Midbrain (tissue), 1 donor: ENCODE measurements at regions not wholly inside any gene's neighbourhood (a gene's known extent, or its start where the extent isn't known, plus 50 kb on each side); places are given as distances from the start of the nearest gene placed in this dataset.
"Not testable (repeated sequence)": the region's sequence is repeated elsewhere in the genome, so short reads cannot be mapped to it uniquely, and the experiment has no call there.

Experiments used
- DNase-seq: peaks from one replicate; lab custom pipeline; 2025; lab: John Stamatoyannopoulos, UW

GRCh38 chr2:226160617-226161016 is 639.0 kb downstream of the IRS1 start:
- DNase-seq, result not testable (repeated sequence)

- DNase-seq, result no peak
Measured at GRCh38 chr2:226159875-226160479, 639.6 kb downstream of the IRS1 start.

- DNase-seq, result no peak
Measured at GRCh38 chr2:226158940-226159339, 640.7 kb downstream of the IRS1 start.

- no peak for DNase-seq
Measured at GRCh38 chr2:226158229-226158628, 641.4 kb downstream of the IRS1 start.

GRCh38 chr2:226155093-226155875 is 644.3 kb downstream of the IRS1 start:
- no peak for DNase-seq

GRCh38 chr2:226154610-226155009 is 645.0 kb downstream of the IRS1 start:
- no peak for DNase-seq

- no peak for DNase-seq
Measured at GRCh38 chr2:226153553-226153952, 646.1 kb downstream of the IRS1 start.

- no peak for DNase-seq
Measured at GRCh38 chr2:226151157-226151556, 648.5 kb downstream of the IRS1 start.

- no peak for DNase-seq
Measured at GRCh38 chr2:226143091-226143490, 656.5 kb downstream of the IRS1 start.

- no peak for DNase-seq
Measured at GRCh38 chr2:226142463-226142862, 657.2 kb downstream of the IRS1 start.

GRCh38 chr2:226140594-226140993 is 659.0 kb downstream of the IRS1 start:
- no peak for DNase-seq

- DNase-seq, result no peak
Measured at GRCh38 chr2:226139759-226140158, 659.9 kb downstream of the IRS1 start.

GRCh38 chr2:226137201-226137811 is 662.3 kb downstream of the IRS1 start:
- DNase-seq, result no peak

- DNase-seq, result no peak
Measured at GRCh38 chr2:226136739-226137138, 662.9 kb downstream of the IRS1 start.

GRCh38 chr2:226135861-226136548 is 663.6 kb downstream of the IRS1 start:
- no peak for DNase-seq

- no peak for DNase-seq
Measured at GRCh38 chr2:226132323-226133215, 667.1 kb downstream of the IRS1 start.

GRCh38 chr2:226131299-226131784 is 668.3 kb downstream of the IRS1 start:
- DNase-seq, result no peak

GRCh38 chr2:226130192-226130591 is 669.4 kb downstream of the IRS1 start:
- no peak for DNase-seq

GRCh38 chr2:226127682-226128081 is 671.9 kb downstream of the IRS1 start:
- no peak for DNase-seq

GRCh38 chr2:226126104-226126503 is 673.5 kb downstream of the IRS1 start:
- no peak for DNase-seq

GRCh38 chr2:226125176-226125883 is 674.3 kb downstream of the IRS1 start:
- no peak for DNase-seq
